Activated naive CD8-positive, alpha-beta T cell treated with anti-CD3 and anti-CD28 coated beads, Interleukin-2, amount 50 U/mL, for 24 hours (primary cell): ENCODE measurements at regions not wholly inside any gene's neighbourhood (a gene's known extent, or its start where the extent isn't known, plus 50 kb on each side); places are given as distances from the start of the nearest gene placed in this dataset.

Experiments used
- ATAC-seq: fragments of 150-1000 bp; cut with Tn5 transposase; one replicate; pipeline ENCODE4 v1.10.0; 2021
- DNase-seq: peaks from one replicate; pipeline ENCODE4 v3.0.0; 2021
- H3K27ac Mint-ChIP-seq: one replicate; pipeline ENCODE4 v1.8.0; 2021; ENCODE audit warnings: mild to moderate bottlenecking, mixed read lengths
- H3K27me3 Mint-ChIP-seq: one replicate; pipeline ENCODE4 v1.8.0; 2021; ENCODE audit warnings: mixed read lengths
- H3K36me3 Mint-ChIP-seq: one replicate; pipeline ENCODE4 v1.8.0; 2021; ENCODE audit warnings: low read depth, mixed read lengths
- H3K4me1 Mint-ChIP-seq: one replicate; pipeline ENCODE4 v1.8.0; 2021; ENCODE audit warnings: mixed read lengths
- H3K4me3 Mint-ChIP-seq: one replicate; pipeline ENCODE4 v1.8.0; 2021; ENCODE audit warnings: mild to moderate bottlenecking, moderate library complexity, mixed read lengths
- H3K9me3 Mint-ChIP-seq: one replicate; pipeline ENCODE4 v1.8.0; 2021; ENCODE audit warnings: mixed read lengths

DNA sequence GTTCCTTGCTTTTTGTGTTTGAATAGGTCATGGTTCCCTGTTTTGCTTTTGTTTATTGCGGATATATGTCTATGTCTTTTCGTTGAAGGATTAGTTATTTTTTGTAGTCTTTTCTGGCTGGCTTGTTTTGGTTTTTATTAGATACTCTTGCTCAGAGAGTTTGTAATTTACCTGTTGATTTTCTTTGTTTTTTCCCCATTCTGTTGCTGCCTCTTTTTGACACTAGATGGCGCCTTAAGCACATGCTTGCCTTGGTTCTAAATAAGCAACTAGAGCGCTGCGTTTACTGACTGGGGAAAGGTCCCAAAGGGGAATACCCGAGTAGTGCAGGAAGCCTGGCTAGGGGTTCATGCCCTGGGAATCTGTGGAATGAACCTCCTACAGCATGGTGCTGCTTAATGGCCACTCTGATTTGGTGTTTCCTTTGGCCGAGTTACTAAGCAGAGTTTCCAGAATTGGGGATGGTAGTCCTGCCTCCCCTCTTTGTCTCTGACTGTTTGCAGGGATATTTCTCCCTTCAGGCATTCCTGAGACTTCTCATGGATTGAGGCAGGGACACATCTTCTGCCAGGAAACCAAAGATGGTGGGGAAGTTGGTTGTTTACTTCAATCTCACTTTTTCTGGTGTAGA, 143.2 kb downstream of the PTPRU start:
- H3K9me3 Mint-ChIP-seq = peaks cover 39% of the 10 kb centered on the region
- H3K4me1 Mint-ChIP-seq = no peaks in the 10 kb centered on the region
- ATAC-seq = no peak
- peaks cover 12% of the 10 kb centered on the region for H3K36me3 Mint-ChIP-seq
- DNase-seq = peak; percentile 4
- peaks cover 40% of the 10 kb centered on the region for H3K27me3 Mint-ChIP-seq
- no peak overlapping the region for H3K27ac Mint-ChIP-seq
- no peak overlapping the region for H3K4me3 Mint-ChIP-seq
